NCI-H2107 treated with DMSO at 0.1 percent for 48 hours (cell line): ENCODE measurements at regions not wholly inside any gene's neighbourhood (a gene's known extent, or its start where the extent isn't known, plus 50 kb on each side); places are given as distances from the start of the nearest gene placed in this dataset.
"Not testable (repeated sequence)": the region's sequence is repeated elsewhere in the genome, so short reads cannot be mapped to it uniquely, and the experiment has no call there.

Source experiments
- DNase-seq: peaks from one replicate; lab custom pipeline; 2025; ENCODE audit not compliant: unreplicated experiment; lab: John Stamatoyannopoulos, UW

GRCh38 chr2:138881126-138881525 lies 100.9 kb upstream of the NXPH2 start:
- DNase-seq: no peak

- no peak for DNase-seq
Measured at GRCh38 chr2:138879931-138880330, 99.7 kb upstream of the NXPH2 start.

- DNase-seq: no peak
Measured at GRCh38 chr2:138877421-138877820, 97.2 kb upstream of the NXPH2 start.

- DNase-seq: no peak
Measured at GRCh38 chr2:138874251-138874650, 94.1 kb upstream of the NXPH2 start.

- DNase-seq: not testable (repeated sequence)
Measured at GRCh38 chr2:138872116-138872515, 91.9 kb upstream of the NXPH2 start.

- DNase-seq: no peak
Measured at GRCh38 chr2:138871312-138871711, 91.1 kb upstream of the NXPH2 start.

GRCh38 chr2:138867341-138867740 lies 87.2 kb upstream of the NXPH2 start:
- no peak for DNase-seq

- DNase-seq: no peak
Measured at GRCh38 chr2:138866797-138867196, 86.6 kb upstream of the NXPH2 start.

- no peak for DNase-seq
Measured at GRCh38 chr2:138853761-138854160, 73.6 kb upstream of the NXPH2 start.

GRCh38 chr2:138853296-138853695 lies 73.1 kb upstream of the NXPH2 start:
- DNase-seq: no peak

GRCh38 chr2:138846216-138846821 lies 66.1 kb upstream of the NXPH2 start:
- peak; percentile 28 for DNase-seq

GRCh38 chr2:138842341-138842740 lies 62.2 kb upstream of the NXPH2 start:
- no peak for DNase-seq

GRCh38 chr2:138841459-138841858 lies 61.3 kb upstream of the NXPH2 start:
- no peak for DNase-seq

- DNase-seq: no peak
Measured at GRCh38 chr2:138838851-138839620, 58.8 kb upstream of the NXPH2 start.

- no peak for DNase-seq
Measured at GRCh38 chr2:138831691-138832090, 51.5 kb upstream of the NXPH2 start.

GRCh38 chr2:138831154-138831553 lies 51.0 kb upstream of the NXPH2 start:
- DNase-seq: no peak

GRCh38 chr2:138830547-138830946 lies 50.4 kb upstream of the NXPH2 start:
- no peak for DNase-seq
